ENCODE measurements at regions not wholly inside any gene's neighbourhood (a gene's known extent, or its start where the extent isn't known, plus 50 kb on each side); places are given as distances from the start of the nearest gene placed in this dataset.

GRCh38 chr18:78113136-78113939 is 863.7 kb downstream of the GALR1 start:
- DNase-seq (ENCODE audit: low read depth), result no peak

GRCh38 chr18:78113940-78114251 is 864.2 kb downstream of the GALR1 start:
- no peak for DNase-seq (ENCODE audit: low read depth)

DNA sequence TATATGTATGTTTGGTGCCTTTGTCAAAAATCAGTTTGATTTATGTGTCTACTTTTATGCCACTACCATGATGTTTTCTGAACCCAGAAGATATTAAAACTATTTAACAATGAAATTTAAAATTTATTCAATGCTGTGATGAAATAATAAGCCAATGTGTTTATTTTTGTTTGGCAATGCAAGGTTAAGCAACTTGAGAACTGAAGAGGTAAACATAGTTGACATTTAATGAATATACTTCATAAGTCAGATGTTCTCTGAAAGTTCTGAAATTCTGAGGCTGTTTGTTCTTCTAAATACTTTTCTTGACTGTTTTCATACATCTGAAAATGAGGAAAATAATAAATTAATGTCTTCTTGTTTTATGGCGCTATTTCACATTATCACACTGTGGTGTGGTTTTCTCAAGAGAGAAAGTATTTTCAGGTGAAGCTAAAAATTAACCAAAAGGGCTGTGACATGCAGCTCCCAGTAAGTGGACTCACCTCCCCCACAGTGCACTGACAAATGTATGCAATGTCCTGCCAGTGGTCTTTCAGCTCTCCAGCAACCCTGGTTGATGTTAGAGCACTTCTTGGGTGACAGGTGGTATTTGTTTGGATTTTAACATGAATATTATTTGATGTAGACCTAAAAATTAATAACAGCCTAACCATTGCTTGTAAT is 863.6 kb upstream of the SALL3 start:
- no peak for DNase-seq (ENCODE audit: low read depth)

DNA sequence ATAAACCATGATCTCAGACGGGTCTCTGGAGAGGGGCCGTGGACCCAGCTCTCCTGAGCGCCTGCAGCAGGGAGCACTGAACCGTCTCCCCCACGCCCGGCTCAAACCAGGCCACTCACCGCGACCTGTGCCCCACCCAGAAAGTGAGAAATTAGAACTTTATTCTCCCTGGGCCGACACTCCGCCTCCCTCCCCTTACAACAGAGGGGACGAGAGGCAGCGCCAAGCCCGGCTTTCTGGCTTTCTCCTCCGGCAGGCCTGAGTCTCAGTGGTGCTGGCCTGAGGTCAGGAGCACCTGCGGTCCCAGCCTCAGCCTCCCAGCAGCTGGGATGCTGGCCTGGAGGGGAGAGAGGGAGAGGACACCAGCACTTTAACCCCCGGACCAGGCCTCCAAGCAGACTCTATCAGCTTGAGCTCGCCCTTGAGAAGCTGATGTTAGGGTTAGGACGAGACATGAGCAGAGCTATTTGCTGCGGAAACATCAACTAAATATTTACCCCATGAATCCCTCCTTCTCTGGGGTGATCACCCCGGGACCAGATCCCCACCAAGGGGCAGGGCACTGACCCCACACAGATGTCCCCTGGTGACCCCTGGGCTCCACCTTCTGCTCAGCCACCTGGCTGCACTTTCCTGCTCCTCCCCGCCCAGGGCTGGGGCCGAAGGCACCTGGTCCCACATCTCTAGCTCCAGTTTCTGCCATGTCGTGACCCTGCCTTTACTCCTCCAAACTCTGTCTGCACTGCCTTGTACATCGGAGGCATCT is 856.3 kb upstream of the SALL3 start:
- DNase-seq (ENCODE audit: low read depth), result no peak

DNA sequence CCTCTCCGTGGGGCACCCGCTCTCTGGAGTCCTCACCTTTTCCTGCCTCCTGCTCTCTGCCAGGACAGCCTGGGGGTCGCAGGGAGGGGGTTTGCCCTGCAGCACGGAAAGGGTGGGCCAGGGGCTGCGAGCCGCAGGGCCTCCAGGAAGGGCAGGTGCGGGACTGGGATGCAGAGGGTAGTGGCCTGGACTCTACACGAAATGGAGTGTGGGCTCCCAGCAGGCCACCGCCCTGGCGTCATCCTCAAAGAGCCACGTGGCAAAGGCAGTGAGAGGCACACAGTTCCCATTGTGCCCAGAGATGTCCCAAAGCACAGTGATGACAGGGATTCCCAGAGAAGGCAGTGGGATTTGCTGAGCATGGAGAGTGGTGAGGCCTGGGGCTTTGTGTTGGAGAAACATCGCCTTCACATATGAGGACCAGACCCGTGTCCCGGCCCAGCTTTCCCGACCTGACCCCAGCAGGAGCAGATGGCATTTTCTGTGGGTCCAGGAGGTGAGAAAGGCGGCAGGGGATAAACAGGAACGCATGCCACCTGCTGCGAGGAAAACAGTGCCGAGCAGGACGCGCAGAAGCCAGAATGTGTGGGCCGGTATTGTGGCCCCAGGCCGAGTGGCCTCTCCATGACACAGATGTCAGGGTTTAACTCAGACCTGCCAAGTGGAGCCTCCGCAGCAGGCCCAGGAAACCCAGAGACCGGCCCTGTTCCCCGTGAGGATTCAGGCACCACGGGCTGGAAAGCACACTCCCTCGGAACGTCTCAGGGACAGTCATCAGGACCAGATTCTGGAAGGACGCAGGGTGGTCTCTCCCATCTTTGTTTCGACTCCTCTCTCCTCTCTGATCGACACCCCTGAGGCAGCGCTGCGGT is 855.5 kb upstream of the SALL3 start:
- no peak for DNase-seq (ENCODE audit: low read depth)

GRCh38 chr18:78125206-78125896 is 854.3 kb upstream of the SALL3 start:
- DNase-seq (ENCODE audit: low read depth), result no peak

- no peak for DNase-seq (ENCODE audit: low read depth)
Measured at GRCh38 chr18:78126106-78126505, 853.5 kb upstream of the SALL3 start.

DNA sequence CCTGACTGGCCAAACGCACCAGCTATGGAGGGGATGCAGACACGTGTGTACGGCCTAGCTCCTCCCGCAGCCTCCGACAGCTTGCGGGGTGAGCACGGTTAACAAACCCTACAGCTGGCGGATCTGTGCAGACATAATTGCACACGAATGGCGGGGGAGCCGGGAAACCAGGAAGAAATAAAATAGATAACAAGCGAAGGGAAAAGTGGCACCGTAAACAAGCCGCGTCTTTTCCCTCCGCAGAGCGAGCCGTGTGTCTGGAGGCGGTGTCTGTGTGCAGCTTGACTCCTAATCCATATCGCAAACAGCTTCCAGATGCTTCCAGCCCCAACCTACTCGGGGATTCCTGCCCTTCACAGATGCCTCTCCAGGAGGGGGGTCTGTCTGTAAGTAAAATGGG is 853.1 kb upstream of the SALL3 start:
- DNase-seq (ENCODE audit: low read depth), result no peak

DNA sequence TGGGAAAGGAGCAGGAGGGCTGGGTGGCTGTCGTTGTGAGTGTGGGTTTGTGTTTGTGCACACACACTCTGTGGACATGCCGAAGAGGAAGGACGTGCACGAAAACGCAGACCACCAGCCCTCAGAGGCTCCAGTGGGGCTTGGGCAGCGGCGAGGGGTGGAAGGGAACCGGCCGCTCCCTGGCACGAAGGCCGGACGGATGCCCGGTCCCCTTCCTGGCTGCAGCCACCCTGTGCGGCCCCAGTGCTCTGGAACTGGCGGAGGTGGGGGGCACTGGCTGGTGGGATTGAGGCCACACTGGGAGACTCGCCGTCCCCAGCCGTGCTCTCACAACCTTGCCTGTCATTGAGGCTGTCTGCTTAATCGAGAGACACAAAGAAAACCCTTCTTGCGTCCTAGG is 852.6 kb upstream of the SALL3 start:
- DNase-seq (ENCODE audit: low read depth), result no peak

DNA sequence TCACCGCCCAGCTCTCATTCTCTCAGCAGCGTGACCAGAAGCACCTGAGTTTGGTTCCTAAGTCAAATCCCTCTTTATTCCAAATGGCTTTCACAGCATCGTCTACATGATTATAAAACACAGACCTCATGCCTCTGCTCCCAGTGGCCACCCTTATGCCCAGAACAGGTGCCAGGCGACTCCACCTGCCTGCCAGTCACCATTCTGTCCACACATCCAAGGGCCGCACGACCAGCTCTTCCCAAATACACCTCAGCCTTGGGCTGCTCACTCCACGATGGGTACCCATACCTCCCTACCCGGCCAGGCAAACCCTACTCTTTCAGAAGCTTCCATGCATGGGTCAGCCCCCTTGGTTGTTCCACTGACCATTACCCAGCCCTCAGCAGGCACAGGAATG is 851.6 kb upstream of the SALL3 start:
- DNase-seq (ENCODE audit: low read depth), result no peak

GRCh38 chr18:78129260-78129659 is 850.4 kb upstream of the SALL3 start:
- DNase-seq (ENCODE audit: low read depth), result no peak

GRCh38 chr18:78130232-78131195 is 849.1 kb upstream of the SALL3 start:
- DNase-seq (ENCODE audit: low read depth), result no peak

GRCh38 chr18:78133729-78134128 is 845.9 kb upstream of the SALL3 start:
- DNase-seq (ENCODE audit: low read depth), result no peak

- DNase-seq (ENCODE audit: low read depth), result no peak
Measured at GRCh38 chr18:78136986-78137385, 842.6 kb upstream of the SALL3 start.

DNA sequence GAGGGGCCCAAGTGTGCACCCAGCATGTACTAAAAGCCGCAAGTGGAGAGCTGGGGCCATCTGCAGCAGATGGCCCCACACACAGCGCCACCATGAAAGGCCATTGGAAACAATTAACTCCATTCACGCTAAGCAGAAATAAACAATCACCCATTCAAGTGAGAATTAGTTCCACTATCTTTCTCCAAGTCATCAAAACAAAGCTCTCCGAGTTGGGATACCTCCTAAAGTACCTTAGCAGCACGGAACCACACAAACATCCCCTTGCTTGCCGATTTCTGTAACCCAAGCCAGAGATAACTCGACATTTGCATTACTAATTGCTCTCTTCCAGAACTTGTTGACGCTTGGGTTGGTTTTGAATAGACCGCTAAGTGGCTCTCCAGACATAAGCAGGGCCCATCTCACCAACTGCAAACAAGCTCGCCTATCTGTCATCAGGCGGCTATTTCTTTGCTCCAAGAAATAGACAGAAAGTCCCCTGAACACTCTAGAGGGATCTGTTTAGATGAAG is 840.6 kb upstream of the SALL3 start:
- DNase-seq (ENCODE audit: low read depth), result no peak

GRCh38 chr18:78140294-78140693 is 839.3 kb upstream of the SALL3 start:
- no peak for DNase-seq (ENCODE audit: low read depth)

- DNase-seq (ENCODE audit: low read depth), result no peak
Measured at GRCh38 chr18:78144669-78145068, 834.9 kb upstream of the SALL3 start.

DNA sequence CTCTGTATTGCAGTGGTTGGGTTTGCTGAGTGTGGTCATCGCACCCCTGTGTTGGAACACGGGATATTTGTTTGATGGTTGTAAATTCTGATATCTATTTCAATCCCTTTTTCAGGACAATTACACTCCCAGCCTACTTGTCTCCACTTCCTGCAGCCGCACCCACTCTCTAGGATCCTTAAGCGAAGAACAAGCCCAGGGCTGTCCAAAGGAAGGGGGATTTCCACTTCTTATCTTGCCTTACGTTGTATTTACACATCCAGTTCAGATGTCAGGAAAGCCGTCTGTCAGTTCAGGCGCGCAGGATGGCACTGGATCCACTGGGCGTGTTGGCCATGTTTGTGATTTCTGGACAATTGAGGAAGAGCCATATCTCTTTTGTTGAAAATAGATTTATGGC is 834.5 kb upstream of the SALL3 start:
- DNase-seq (ENCODE audit: low read depth), result no peak

DNA sequence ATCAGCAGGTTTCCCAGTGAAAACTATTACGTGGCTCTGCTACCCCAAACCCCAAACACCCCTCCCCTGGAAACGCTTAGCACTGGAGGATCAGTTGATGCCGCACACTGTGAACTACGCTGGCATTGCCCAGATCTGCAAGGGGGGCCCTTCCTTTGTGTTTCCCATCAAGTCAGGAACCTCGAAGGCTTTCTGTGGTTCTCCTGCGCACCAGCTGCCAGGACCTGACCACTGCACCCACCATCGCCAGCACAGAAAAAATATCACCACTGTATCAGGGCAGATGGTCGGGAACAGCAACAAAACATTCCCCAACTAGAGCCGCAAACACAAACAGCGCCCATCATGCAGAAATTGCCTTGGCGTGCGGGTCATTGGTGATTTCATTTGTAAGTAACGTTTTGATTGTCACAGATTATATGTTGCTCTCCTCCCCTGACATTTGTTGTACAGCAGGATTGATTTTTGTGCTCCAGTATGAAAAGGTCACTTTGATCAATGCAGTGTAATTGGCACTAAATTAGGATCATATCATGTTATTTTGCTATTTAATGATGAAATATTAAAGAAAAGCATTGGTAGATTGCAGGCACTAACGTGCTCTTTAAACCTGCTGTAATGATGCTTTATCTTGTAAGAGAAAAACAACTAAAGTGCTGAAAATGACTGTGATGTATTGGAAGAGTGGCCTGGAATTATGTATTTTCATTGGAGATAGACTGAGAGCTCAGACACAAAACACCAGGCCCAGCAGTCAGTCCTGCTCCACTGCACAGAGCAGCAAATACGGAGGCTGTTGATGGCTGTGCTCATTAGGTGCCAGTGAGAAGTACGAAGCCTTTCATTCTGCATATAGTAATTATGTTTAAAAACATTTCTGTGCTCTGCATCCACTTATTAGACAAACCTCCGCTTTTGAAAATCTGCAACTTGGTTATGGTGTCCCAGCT is 833.2 kb upstream of the SALL3 start:
- DNase-seq (ENCODE audit: low read depth), result no peak
